IMR-90 (cell line): ENCODE measurements at regions not wholly inside any gene's neighbourhood (a gene's known extent, or its start where the extent isn't known, plus 50 kb on each side); places are given as distances from the start of the nearest gene placed in this dataset.

Experiments used
- ATAC-seq: fragments of 200-7000 bp; cut with Tn5 transposase; 2 replicates; pipeline ENCODE4 v1.9.1; 2020; ENCODE audit warnings: low read depth, mild to moderate bottlenecking, moderate library complexity
- BruUV-seq: library from RNA; stranded (reverse); fragments of 400-500 nt; replicated peaks from 2 replicates; lab custom pipeline; 2021; lab: Mats Ljungman, UMichigan
- CTCF ChIA-PET: fragments of 300-600 bp; formaldehyde crosslinking; extraction: SDS; loops from one replicate; lab custom pipeline; 2021; ENCODE audit warnings: antibody characterized with exemption; lab: Yijun Ruan, JAX
- POLR2A ChIA-PET: fragments of 300-600 bp; sonication (Branson Sonifier 250); formaldehyde crosslinking; loops from one replicate; lab custom pipeline; 2022; ENCODE audit warnings: antibody characterized with exemption; ENCODE audit not compliant: unreplicated experiment; lab: Charles Lee
- DNase-seq: peaks from one replicate; pipeline ENCODE4 v3.0.0; 2013
- H2AFZ ChIP-seq: replicated peaks from 2 replicates; pipeline ENCODE3; 2013; ENCODE audit warnings: low read length, mild to moderate bottlenecking; ENCODE audit not compliant: poor library complexity
- H2AK5ac ChIP-seq: 2 replicates; pipeline ENCODE4 v1.6.1; 2013; ENCODE audit warnings: low read depth, low read length, inconsistent platforms
- H2AK9ac ChIP-seq: replicated peaks from 2 replicates; pipeline ENCODE3; 2013; ENCODE audit warnings: mild to moderate bottlenecking, low read depth, low read length, moderate library complexity; ENCODE audit not compliant: poor library complexity
- H2BK120ac ChIP-seq: 2 replicates; pipeline ENCODE4 v1.6.1; 2013; ENCODE audit warnings: low read depth, low read length, inconsistent platforms
- H2BK15ac ChIP-seq: 3 replicates; pipeline ENCODE4 v1.6.1; 2013; ENCODE audit warnings: low read depth, low read length, inconsistent platforms
- H2BK20ac ChIP-seq: 2 replicates; pipeline ENCODE4 v1.6.1; 2013; ENCODE audit warnings: low read depth, mild to moderate bottlenecking, inconsistent platforms, low read length, moderate library complexity
- H2BK5ac ChIP-seq: 2 replicates; pipeline ENCODE4 v1.6.1; 2013; ENCODE audit warnings: mild to moderate bottlenecking, low read depth, low read length, inconsistent platforms; ENCODE audit not compliant: poor library complexity, severe bottlenecking
- H3K14ac ChIP-seq: replicated peaks from 2 replicates; pipeline ENCODE4 v1.6.1; 2013; ENCODE audit warnings: low read depth, low read length, inconsistent platforms
- H3K18ac ChIP-seq: 2 replicates; pipeline ENCODE4 v1.6.1; 2013; ENCODE audit warnings: low read depth, low read length, control low read depth
- H3K23ac ChIP-seq: 2 replicates; pipeline ENCODE4 v1.6.1; 2013; ENCODE audit warnings: low read depth, low read length, inconsistent platforms
- H3K27ac ChIP-seq: 2 replicates; pipeline ENCODE4 v1.5.1; 2013; ENCODE audit warnings: mild to moderate bottlenecking, control low read depth, low read length; ENCODE audit not compliant: insufficient read depth
- H3K27me3 ChIP-seq: 2 replicates; pipeline ENCODE4 v1.6.1; 2013; ENCODE audit warnings: low read length; ENCODE audit not compliant: control insufficient read depth, insufficient read depth
- H3K36me3 ChIP-seq: 2 replicates; pipeline ENCODE4 v1.6.1; 2013; ENCODE audit warnings: low read length, mixed read lengths; ENCODE audit not compliant: control insufficient read depth, insufficient read depth
- H3K4ac ChIP-seq: 2 replicates; pipeline ENCODE4 v1.6.1; 2013; ENCODE audit warnings: low read depth, low read length, inconsistent platforms
- H3K4me1 ChIP-seq: 2 replicates; pipeline ENCODE4 v1.6.1; 2013; ENCODE audit warnings: low read length, mixed read lengths; ENCODE audit not compliant: control insufficient read depth, insufficient read depth
- H3K4me2 ChIP-seq: 2 replicates; pipeline ENCODE4 v1.6.1; 2013; ENCODE audit warnings: low read depth, mild to moderate bottlenecking, control low read depth, low read length, moderate library complexity
- H3K4me3 ChIP-seq: 2 replicates; pipeline ENCODE4 v1.5.1; 2013; ENCODE audit warnings: low read depth, mild to moderate bottlenecking, control low read depth, low read length, moderate library complexity; ENCODE audit not compliant: insufficient read depth
- H3K56ac ChIP-seq: 2 replicates; pipeline ENCODE4 v1.6.1; 2013; ENCODE audit warnings: low read length, inconsistent platforms; ENCODE audit not compliant: insufficient read depth; ENCODE audit errors: extremely low read depth
- H3K79me1 ChIP-seq, 2 experiments: 2 replicates each; pipeline ENCODE4 v1.6.1; 2013; ENCODE audit warnings: low read length in 2 of 2, inconsistent platforms in 1 of 2, low read depth in 1 of 2
- H3K9ac ChIP-seq: 2 replicates; pipeline ENCODE4 v1.6.1; 2013; ENCODE audit warnings: low read depth, low read length, control low read depth
- H3K9me1 ChIP-seq: 2 replicates; pipeline ENCODE4 v1.6.1; 2013; ENCODE audit warnings: low read length, inconsistent platforms; ENCODE audit not compliant: insufficient read depth
- H3K9me3 ChIP-seq: 2 replicates; pipeline ENCODE4 v1.6.1; 2013; ENCODE audit warnings: low read length; ENCODE audit not compliant: control insufficient read depth, insufficient read depth
- H4K20me1 ChIP-seq: 2 replicates; pipeline ENCODE4 v1.6.1; 2013; ENCODE audit warnings: low read length, inconsistent platforms; ENCODE audit not compliant: insufficient read depth
- H4K5ac ChIP-seq: 2 replicates; pipeline ENCODE4 v1.6.1; 2013; ENCODE audit warnings: mild to moderate bottlenecking, low read depth, low read length, control low read depth
- H4K8ac ChIP-seq, 2 experiments: 2 replicates each; pipeline ENCODE4 v1.6.1; 2013; ENCODE audit warnings: low read depth in 2 of 2, low read length in 2 of 2, control low read depth in 1 of 2, inconsistent platforms in 1 of 2
- H4K91ac ChIP-seq: 2 replicates; pipeline ENCODE4 v1.6.1; 2013; ENCODE audit warnings: low read depth, low read length, inconsistent platforms; ENCODE audit not compliant: insufficient read depth
- BHLHE40 ChIP-seq: fragments of 150-350 bp; IDR thresholded peaks from 2 replicates; pipeline ENCODE4 v1.6.1; 2016; ENCODE audit warnings: mild to moderate bottlenecking, low read depth, low read length
- CEBPB ChIP-seq: IDR thresholded peaks from 2 replicates; pipeline ENCODE4 v1.6.1; 2012; ENCODE audit warnings: low read depth, low read length, improper control_type of control experiment
- CHD1 ChIP-seq: IDR thresholded peaks from 2 replicates; pipeline ENCODE4 v1.6.1; 2012; ENCODE audit warnings: low read depth, low read length, improper control_type of control experiment
- CTCF ChIP-seq: conservative IDR thresholded peaks from 2 replicates; pipeline ENCODE4 v1.5.1; 2012; ENCODE audit warnings: mild to moderate bottlenecking, low read depth, low read length, improper control_type of control experiment
- ELK1 ChIP-seq: fragments of 150-350 bp; IDR thresholded peaks from 2 replicates; pipeline ENCODE4 v1.6.1; 2016; ENCODE audit warnings: low read depth, mild to moderate bottlenecking, low read length, moderate library complexity, borderline replicate concordance
- FOS ChIP-seq: fragments of 150-350 bp; IDR thresholded peaks from 2 replicates; pipeline ENCODE4 v1.6.1; 2016; ENCODE audit warnings: low read depth, low read length
- MAFK ChIP-seq: IDR thresholded peaks from 2 replicates; pipeline ENCODE4 v1.6.1; 2012; ENCODE audit warnings: low read depth, low read length, improper control_type of control experiment
- MAZ ChIP-seq: IDR thresholded peaks from 2 replicates; pipeline ENCODE4 v1.6.1; 2012; ENCODE audit warnings: low read depth, mild to moderate bottlenecking, low read length, improper control_type of control experiment, moderate library complexity, borderline replicate concordance
- NFE2L2 ChIP-seq: fragments of 150-350 bp; IDR thresholded peaks from 2 replicates; pipeline ENCODE4 v1.6.1; 2016; ENCODE audit warnings: low read depth, mild to moderate bottlenecking, low read length
- RAD21 ChIP-seq: IDR thresholded peaks from 2 replicates; pipeline ENCODE4 v1.6.1; 2012; ENCODE audit warnings: low read length, improper control_type of control experiment
- RCOR1 ChIP-seq: IDR thresholded peaks from 2 replicates; pipeline ENCODE4 v1.6.1; 2012; ENCODE audit warnings: mild to moderate bottlenecking, low read length, improper control_type of control experiment; ENCODE audit not compliant: insufficient replicate concordance
- RFX5 ChIP-seq: IDR thresholded peaks from 2 replicates; pipeline ENCODE4 v1.8.0; 2012; ENCODE audit warnings: low read depth, mild to moderate bottlenecking, low read length, moderate library complexity
- SMC3 ChIP-seq: fragments of 150-350 bp; IDR thresholded peaks from 2 replicates; pipeline ENCODE4 v1.6.1; 2016; ENCODE audit warnings: low read depth, mild to moderate bottlenecking, antibody characterized with exemption, low read length, moderate library complexity
- WGBS, 2 experiments: methylation state at CpG; one replicate each; pipeline versions ENCODE4 v1.1.5 to v1.1.7; 2013; ENCODE audit warnings: missing lambda C conversion rate in 2 of 2; ENCODE audit not compliant: insufficient read length in 1 of 2; ENCODE audit errors: extremely low coverage in 2 of 2; 5-methylcytosine and 5-hydroxymethylcytosine counted together
- dilution Hi-C: fragments of 300-500 bp; cut with HindIII; formaldehyde crosslinking; loops from one replicate; pipeline ENCODE4 v1.14.3; 2018; ENCODE audit warnings: low sequenced_read_pairs; ENCODE audit not compliant: unreplicated experiment
- in situ Hi-C: fragments of 300-500 bp; cut with MboI; formaldehyde crosslinking; loops from 3 replicates; pipeline ENCODE4 v1.14.3; 2019; ENCODE audit warnings: low sequenced_read_pairs, inconsistent platforms, mixed read lengths
- intact Hi-C: fragments of 100-400 bp; cut with micrococcal nuclease; formaldehyde crosslinking; loops from 2 replicates; pipeline ENCODE4 v1.10.0; 2022
- TF ChIP-seq, protein P1 (sequence below): fragments of 150-350 bp; IDR thresholded peaks from 2 replicates; pipeline ENCODE4 v1.6.1; 2017; ENCODE audit warnings: mild to moderate bottlenecking, antibody characterized with exemption, low read length, low read depth

DNA sequence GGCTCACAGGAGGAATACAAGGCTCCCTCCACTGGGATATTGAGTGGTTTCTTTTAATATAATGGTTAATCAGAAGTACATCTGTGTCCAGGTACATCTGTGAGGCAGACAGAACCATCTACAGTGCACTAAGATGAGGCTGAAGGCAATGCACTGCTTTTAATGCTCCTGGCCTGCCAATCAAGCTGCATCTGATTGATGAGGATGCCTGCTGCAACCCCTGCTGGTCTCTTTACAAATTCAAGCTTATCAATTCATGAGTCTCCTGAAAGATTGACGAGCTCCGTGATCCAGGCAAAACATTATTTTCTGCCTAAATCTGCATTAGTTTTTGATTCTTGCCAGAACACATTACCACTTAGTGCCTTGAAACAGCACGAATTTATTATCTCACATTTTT is 1139.1 kb downstream of the AACS start:
- Histone ChIP-seq H2BK15ac (no peak overlapping the region), H3K4ac (no peak overlapping the region), H3K14ac (no peak overlapping the region), H3K9me3 (peaks cover 14% of the 10 kb centered on the region), H4K91ac (no peak overlapping the region), H3K27ac (no peak overlapping the region), H4K5ac (no peak overlapping the region), H4K20me1 (no peaks in the 10 kb centered on the region), H2BK20ac (no peak overlapping the region), H3K79me1 (no peaks in the 10 kb centered on the region), H3K36me3 (no peaks in the 10 kb centered on the region), H3K56ac (no peak overlapping the region), H3K23ac (no peak overlapping the region), H3K18ac (no peak overlapping the region), H4K8ac (no peak overlapping the region), H2AK5ac (no peak overlapping the region), H3K27me3 (no peaks in the 10 kb centered on the region), H2AK9ac (no peak overlapping the region), H2BK5ac (no peak overlapping the region), H3K9me1 (no peaks in the 10 kb centered on the region), H2BK120ac (no peak overlapping the region), H3K4me1 (no peaks in the 10 kb centered on the region), H2AFZ (no peak overlapping the region), H3K4me2 (no peak overlapping the region), H3K4me3 (no peak overlapping the region), H3K9ac (no peak overlapping the region)
- WGBS, 2 experiments = no CpG with 5 or more reads among the region's 3 CpGs
- no peak for DNase-seq
- ChIA-PET POLR2A (no interaction called here), CTCF (no interaction called here)
- ATAC-seq = no peak
- dilution Hi-C loops = no loop called here
- intact Hi-C loops = no loop called here
- TF ChIP-seq CEBPB (no peak), SMC3 (no peak), NFE2L2 (no peak), CHD1 (no peak), CTCF (no peak), ELK1 (no peak), MAFK (no peak), FOS (no peak), MAZ (no peak), RFX5 (no peak), RAD21 (no peak), BHLHE40 (no peak), RCOR1 (no peak)
- TF ChIP-seq, protein P1, sequence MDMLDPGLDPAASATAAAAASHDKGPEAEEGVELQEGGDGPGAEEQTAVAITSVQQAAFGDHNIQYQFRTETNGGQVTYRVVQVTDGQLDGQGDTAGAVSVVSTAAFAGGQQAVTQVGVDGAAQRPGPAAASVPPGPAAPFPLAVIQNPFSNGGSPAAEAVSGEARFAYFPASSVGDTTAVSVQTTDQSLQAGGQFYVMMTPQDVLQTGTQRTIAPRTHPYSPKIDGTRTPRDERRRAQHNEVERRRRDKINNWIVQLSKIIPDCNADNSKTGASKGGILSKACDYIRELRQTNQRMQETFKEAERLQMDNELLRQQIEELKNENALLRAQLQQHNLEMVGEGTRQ = no peak
- in situ Hi-C loops = no loop called here
- no TSS peak for BruUV-seq
